HG02642 (cell line): ENCODE measurements at regions not wholly inside any gene's neighbourhood (a gene's known extent, or its start where the extent isn't known, plus 50 kb on each side); places are given as distances from the start of the nearest gene placed in this dataset.

Source experiments
- ATAC-seq: cut with Tn5 transposase; IDR thresholded peaks from one replicate; pipeline ENCODE4 v1.9.1; 2021; ENCODE audit warnings: mild to moderate bottlenecking; ENCODE audit not compliant: unreplicated experiment, poor library complexity

- no peak for ATAC-seq
Observed at GRCh38 chr2:53004413-53004812, 763.2 kb upstream of the CHAC2 start.

DNA sequence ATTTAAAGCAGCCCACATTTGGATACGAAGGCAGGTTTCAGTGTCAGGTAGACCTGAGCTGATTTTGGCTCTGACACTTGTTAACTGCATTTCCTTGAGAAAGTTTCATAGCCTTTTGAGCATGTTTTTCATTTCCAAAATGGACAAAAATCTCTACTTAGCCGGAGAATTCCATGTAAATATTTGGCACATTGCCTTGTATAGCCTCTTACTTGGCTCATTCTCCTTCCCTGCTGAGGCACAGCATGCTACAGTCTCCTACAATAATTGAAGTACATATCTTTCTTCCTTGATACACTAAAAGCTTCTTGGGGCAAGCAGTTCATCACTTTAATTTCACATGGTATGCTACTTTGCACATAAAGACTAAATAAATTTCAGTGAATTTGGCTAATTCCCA, 772.2 kb upstream of the CHAC2 start:
- ATAC-seq: no peak

GRCh38 chr2:52976143-52976949, 791.3 kb upstream of the CHAC2 start:
- ATAC-seq: peak; percentile 47

- ATAC-seq: no peak
Observed at GRCh38 chr2:52974127-52974526, 793.5 kb upstream of the CHAC2 start.

GRCh38 chr2:52970642-52971041, 797.0 kb upstream of the CHAC2 start:
- ATAC-seq: no peak

DNA sequence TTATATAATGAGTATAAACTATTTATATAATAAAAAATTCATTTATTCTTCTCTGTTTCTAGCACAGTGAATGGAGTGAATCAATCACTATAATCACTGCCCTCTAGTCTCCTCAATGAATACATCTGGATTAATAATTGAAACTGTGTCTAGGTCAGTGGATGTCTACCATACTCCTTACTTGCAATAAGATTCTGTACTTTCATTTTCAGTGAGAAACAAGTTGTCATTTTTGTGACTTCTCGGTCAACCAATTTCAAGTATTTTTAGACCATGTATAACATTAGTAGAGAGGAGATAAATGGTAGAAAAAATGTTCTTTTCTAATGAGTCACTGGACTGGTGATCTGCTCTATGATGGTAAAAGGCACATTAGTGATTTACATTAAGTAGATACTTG, 799.6 kb upstream of the CHAC2 start:
- ATAC-seq: no peak

GRCh38 chr2:52964916-52965530, 802.6 kb upstream of the CHAC2 start:
- ATAC-seq: no peak

DNA sequence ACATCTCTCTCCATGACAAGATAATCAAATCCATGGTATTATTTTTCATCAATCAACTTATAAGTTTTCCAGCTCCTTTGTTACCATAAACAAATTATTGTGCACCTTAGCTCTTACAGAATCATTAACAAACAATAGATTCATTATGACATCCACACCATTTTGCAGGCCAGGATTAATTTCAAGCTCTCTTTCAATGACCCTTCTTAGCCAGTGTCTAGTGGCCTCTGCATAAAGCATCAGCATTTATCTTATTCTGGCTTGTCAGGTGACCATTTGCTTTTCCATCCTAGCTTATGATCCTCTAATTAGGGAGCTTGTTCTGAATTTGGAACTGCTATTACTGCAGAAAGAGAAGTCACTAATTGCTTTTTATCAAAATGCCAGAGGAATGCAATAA, 806.2 kb upstream of the CHAC2 start:
- no peak for ATAC-seq

GRCh38 chr2:52960881-52961280, 806.7 kb upstream of the CHAC2 start:
- no peak for ATAC-seq

DNA sequence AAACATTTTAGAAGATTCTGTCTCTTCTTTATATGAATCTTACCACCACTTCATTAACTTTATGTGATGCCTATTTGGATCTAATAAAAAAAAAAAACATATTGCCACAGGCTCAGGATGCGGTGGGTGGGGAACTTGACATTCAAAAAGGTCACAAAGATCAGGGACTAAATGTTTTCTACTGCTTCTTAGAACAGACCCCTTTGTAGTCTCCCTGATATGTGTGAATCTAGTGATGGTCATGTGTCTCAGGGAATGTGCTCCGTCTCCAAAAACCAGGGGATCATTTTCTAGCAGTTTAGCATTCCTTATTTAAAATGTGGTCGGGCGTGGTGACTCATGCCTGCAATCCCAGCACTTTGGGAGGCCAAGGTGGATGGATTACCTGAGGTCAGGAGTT, 807.8 kb upstream of the CHAC2 start:
- ATAC-seq: no peak

DNA sequence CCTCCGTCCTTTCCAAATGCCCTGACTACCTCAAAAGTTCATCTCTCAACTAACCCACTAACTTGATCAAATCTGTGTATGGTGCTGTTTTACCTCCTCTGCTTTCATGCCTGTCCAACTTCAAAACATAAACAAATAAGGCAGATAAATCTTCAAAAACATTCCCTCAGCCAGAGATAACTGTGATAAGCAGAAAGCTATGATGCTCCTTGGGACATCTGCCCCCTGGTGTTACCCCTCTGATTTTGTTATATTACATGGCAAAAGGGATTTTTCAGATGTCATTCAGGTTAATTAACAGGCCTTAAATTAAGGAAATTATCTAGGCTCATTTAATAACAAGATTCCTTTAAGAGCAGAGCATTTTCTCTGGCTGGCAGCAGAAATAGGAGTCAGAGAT, 810.8 kb upstream of the CHAC2 start:
- no peak for ATAC-seq

- ATAC-seq: no peak
Observed at GRCh38 chr2:52956118-52956517, 811.5 kb upstream of the CHAC2 start.

DNA sequence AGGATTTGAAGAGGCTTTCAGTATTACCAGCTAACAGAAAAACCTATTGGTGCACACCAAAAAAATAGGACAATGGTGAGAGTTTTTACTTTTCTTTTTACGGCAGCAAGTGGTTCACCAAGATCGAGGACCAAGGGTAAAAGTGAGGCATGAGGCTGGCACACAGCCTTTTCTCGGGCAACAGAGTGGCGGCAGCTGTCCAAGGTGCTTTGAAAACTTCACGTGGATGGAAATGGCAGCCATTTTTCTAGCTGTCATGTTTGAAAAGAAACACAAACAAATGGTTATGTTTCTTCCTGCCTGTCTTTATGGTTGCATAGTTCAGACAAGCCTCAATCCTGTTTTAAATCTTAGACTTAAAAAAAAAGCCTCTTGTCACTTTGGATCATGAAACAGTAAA, 812.5 kb upstream of the CHAC2 start:
- ATAC-seq: no peak

DNA sequence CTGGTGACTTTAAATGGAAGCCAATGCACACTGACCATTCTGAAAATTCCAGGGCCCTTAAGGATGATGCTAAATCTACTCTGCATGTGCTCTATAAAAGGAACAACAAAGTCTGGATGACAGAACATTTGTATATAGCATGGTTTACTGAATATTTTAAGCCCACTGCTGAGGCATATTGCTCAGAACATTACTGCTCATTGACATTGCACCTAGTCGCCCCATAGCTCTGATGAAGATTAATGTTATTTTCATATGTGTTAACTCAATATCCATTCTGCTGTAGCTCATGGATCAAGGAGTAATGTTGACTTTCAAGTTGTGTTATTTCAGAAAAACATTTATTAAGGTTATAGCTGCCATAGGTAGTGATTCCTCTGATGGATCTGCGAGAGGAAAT, 827.5 kb upstream of the CHAC2 start:
- no peak for ATAC-seq

DNA sequence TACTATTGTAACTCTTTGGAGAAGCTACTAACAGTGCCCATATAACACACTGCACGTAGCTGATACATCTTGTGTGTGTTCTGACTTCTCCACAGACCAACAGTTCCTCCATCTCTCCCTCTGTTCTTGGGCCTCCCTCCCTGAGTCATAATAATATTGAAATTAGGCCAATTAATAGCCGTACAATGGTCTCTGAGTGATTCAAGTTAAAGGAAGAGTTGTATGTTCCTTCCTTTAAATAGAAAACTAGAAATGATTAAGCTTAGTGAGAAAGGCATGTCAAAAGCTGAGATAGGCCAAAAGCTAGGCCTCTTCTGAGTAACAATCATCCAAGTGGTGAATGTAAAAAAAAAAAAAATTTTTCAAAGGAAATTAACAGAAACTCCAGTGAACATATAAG, 828.4 kb upstream of the CHAC2 start:
- ATAC-seq: no peak

DNA sequence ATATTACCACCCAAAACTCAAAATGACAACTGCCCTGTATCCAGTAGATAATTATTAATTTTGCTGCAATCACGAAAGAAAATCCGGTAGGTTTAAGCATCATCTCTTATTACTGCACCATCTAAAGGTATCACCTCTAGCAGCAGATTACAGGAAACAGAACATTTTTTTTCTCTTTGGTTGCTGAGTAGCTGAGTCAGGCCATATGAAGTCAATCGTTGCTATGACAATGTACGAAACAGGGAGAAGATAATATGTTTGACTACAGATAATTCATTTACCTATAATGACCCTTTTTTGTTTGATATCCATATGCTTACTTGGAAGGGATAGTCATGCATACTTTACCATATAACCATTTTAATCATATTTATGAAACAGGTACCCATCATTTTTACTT, 831.6 kb upstream of the CHAC2 start:
- ATAC-seq: no peak

- ATAC-seq: no peak
Observed at GRCh38 chr2:52934920-52935640, 832.5 kb upstream of the CHAC2 start.

DNA sequence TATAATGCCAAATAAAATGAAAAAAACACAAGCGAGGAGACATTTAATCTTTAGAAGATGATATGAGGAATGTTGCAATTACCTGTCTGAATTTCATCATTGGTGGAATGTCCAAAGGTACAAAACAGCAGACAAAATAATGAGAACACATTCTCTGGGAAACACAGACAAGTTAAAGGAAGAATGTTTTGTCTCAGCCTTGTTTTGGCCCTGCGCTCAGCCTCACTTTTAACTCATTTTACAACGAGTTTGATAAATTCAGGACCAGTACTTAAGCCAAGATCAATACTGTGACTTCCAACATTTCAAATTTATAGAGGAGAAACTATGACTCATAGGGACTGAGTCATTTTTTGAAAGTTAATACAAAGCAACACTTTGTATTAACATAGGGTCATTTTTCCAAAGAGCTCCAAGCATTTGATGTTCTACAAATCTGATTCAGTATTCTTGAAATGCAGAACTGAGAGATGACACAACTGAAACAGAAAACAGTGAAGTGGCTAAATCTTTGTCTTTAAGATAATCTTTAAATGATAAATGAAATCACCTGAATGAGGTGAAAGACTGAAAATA, 833.2 kb upstream of the CHAC2 start:
- ATAC-seq: no peak

DNA sequence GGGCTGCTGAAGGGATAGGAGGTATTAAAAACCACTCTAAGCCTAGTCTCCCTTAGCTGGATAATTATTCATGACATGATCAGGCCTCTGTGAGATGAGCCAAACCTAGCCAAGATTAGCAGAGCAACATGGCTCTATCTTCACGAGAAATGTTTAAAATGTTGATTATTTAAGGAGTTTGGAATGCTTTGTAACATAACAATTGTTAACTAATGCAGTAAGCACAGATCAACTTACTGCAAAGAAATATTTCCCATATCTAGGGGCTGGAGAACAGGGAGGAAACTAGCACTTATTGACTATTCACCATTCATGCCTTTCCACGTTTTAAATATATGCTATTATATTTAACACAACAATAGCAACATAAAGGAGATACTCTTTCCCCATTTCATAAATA, 833.7 kb upstream of the CHAC2 start:
- no peak for ATAC-seq

GRCh38 chr2:52931660-52932059, 835.9 kb upstream of the CHAC2 start:
- no peak for ATAC-seq

DNA sequence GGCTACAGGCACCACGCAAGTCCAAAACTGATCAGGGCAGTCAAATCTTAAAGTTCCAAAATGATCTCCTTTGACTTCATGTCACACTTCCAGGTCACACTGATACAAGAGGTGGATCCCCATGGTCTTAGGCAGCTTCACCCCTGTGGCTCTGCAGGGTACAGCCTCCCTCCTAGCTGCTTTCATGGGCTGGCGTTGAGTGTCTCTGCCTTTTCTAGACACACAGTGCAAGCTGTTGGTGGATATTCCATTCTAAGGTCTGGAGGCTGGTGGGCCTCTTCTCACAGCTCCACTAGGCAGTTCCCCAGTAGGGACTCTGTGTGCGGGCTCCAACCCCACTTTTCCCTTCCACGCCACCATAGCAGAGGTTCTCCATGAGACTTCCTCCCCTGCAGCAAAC, 838.2 kb upstream of the CHAC2 start:
- ATAC-seq: no peak
